OCI-LY7 (cell line): ENCODE measurements at regions not wholly inside any gene's neighbourhood (a gene's known extent, or its start where the extent isn't known, plus 50 kb on each side); places are given as distances from the start of the nearest gene placed in this dataset.

Experiments used
- EZH2phosphoT487 ChIP-seq: fragments of 200-600 bp; sonication (generic); IDR thresholded peaks from 2 replicates; pipeline ENCODE4 v1.6.1; 2018; ENCODE audit warnings: low read depth, borderline replicate concordance, mild to moderate bottlenecking, mixed run types, antibody characterized with exemption, low read length, moderate library complexity, mixed read lengths
- TF ChIP-seq, protein P1 (sequence below): fragments of 200-600 bp; sonication (generic); conservative IDR thresholded peaks from 2 replicates; pipeline ENCODE4 v1.5.1; 2014; ENCODE audit warnings: mild to moderate bottlenecking, antibody characterized with exemption, low read length, moderate library complexity, mixed read lengths

GRCh38 chr11:116472651-116473050 is 300.1 kb downstream of the BUD13 start:
- TF ChIP-seq, protein P1, sequence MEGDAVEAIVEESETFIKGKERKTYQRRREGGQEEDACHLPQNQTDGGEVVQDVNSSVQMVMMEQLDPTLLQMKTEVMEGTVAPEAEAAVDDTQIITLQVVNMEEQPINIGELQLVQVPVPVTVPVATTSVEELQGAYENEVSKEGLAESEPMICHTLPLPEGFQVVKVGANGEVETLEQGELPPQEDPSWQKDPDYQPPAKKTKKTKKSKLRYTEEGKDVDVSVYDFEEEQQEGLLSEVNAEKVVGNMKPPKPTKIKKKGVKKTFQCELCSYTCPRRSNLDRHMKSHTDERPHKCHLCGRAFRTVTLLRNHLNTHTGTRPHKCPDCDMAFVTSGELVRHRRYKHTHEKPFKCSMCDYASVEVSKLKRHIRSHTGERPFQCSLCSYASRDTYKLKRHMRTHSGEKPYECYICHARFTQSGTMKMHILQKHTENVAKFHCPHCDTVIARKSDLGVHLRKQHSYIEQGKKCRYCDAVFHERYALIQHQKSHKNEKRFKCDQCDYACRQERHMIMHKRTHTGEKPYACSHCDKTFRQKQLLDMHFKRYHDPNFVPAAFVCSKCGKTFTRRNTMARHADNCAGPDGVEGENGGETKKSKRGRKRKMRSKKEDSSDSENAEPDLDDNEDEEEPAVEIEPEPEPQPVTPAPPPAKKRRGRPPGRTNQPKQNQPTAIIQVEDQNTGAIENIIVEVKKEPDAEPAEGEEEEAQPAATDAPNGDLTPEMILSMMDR, result no peak
- TF ChIP-seq EZH2phosphoT487, result no peak
